IPS-20b (cell line): ENCODE measurements at regions not wholly inside any gene's neighbourhood (a gene's known extent, or its start where the extent isn't known, plus 50 kb on each side); places are given as distances from the start of the nearest gene placed in this dataset.
"Not testable (repeated sequence)": the region's sequence is repeated elsewhere in the genome, so short reads cannot be mapped to it uniquely, and the experiment has no call there.

Experiments
- H3K27ac ChIP-seq: one replicate; pipeline ENCODE4 v1.5.1; 2013; ENCODE audit warnings: low read length
- H3K27me3 ChIP-seq: 2 replicates; pipeline ENCODE4 v1.6.1; 2013; ENCODE audit warnings: mild to moderate bottlenecking, low read length, inconsistent platforms; ENCODE audit not compliant: insufficient read depth
- H3K36me3 ChIP-seq: 2 replicates; pipeline ENCODE4 v1.6.1; 2013; ENCODE audit warnings: low read depth, mild to moderate bottlenecking, inconsistent platforms, low read length, moderate library complexity; ENCODE audit not compliant: insufficient read depth
- H3K4me1 ChIP-seq: 2 replicates; pipeline ENCODE4 v1.6.1; 2013; ENCODE audit warnings: mild to moderate bottlenecking, control low read depth, inconsistent platforms, low read length, moderate library complexity; ENCODE audit not compliant: insufficient read depth
- H3K4me3 ChIP-seq: 2 replicates; pipeline ENCODE4 v1.5.1; 2013; ENCODE audit warnings: mild to moderate bottlenecking, low read length, inconsistent platforms
- H3K9ac ChIP-seq: 2 replicates; pipeline ENCODE4 v1.6.1; 2013; ENCODE audit warnings: low read depth, mild to moderate bottlenecking, inconsistent platforms, low read length, moderate library complexity
- H3K9me3 ChIP-seq: 2 replicates; pipeline ENCODE4 v1.6.1; 2013; ENCODE audit warnings: mild to moderate bottlenecking, low read depth, low read length, inconsistent platforms; ENCODE audit not compliant: insufficient read depth

DNA sequence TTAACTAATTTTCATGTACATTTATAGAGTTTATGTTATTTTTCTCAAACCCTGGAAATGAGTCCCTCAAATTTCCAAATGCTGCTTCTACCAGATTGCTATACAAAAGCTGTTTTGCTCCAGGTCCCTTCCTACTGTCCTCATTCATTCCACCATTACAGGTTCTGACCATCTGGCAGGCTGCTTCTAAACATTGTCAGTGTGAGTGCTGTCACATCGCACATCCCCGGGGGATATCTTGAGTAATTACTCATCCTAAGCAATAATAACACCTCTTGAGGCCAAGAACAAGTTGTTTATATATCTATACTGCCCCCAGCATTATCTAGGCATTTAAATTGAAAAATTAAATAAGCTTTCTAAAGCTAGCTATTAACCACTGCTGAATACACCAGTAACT is 1675.3 kb upstream of the CDH6 start:
- H3K4me3 ChIP-seq: no peak overlapping the region
- H3K27ac ChIP-seq: no peak overlapping the region
- no peak overlapping the region for H3K9ac ChIP-seq
- no peaks in the 10 kb centered on the region for H3K9me3 ChIP-seq
- H3K27me3 ChIP-seq: no peaks in the 10 kb centered on the region
- H3K36me3 ChIP-seq: no peaks in the 10 kb centered on the region
- no peaks in the 10 kb centered on the region for H3K4me1 ChIP-seq

DNA sequence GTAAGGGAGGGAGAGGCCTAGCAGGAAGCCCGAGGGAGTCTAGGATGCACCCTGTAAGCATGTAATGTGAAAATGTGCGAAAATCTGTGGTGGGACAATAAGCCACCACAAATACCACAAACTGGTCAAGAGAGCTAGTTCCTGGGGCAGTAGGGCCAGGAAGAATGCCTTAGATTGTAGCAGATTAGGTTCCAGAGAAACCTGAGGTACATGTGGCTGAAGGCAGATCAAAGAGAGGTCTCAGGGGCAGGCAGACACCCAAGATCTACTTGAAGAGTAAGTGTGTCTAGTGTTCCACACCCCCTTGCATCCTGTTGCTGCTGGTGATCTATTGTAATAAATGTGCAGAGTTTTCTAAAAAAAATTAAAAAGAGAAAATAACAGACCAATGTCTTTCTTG is 1677.3 kb upstream of the CDH6 start:
- H3K27me3 ChIP-seq: no peaks in the 10 kb centered on the region
- H3K36me3 ChIP-seq: no peaks in the 10 kb centered on the region
- H3K4me3 ChIP-seq: no peak overlapping the region
- no peak overlapping the region for H3K9ac ChIP-seq
- no peaks in the 10 kb centered on the region for H3K4me1 ChIP-seq
- no peaks in the 10 kb centered on the region for H3K9me3 ChIP-seq
- no peak overlapping the region for H3K27ac ChIP-seq

DNA sequence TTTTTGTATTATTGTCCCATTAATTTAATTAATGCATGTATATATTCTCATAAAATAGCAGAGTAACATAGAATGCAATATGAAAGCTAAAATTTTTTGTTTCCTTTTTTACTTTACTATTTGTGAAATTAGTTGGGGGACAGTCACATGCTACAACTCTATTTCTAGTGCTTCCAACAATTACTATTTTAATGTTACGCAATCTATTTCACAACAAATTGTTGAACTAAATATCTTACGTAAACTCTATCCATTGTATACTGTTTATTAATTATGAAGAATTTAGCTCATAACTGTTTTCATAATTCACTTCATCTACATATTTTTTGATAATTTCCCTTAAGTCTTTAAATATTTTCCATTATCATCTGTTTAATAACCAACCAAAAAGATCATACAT is 1685.4 kb upstream of the CDH6 start:
- Histone ChIP-seq H3K27ac (no peak overlapping the region), H3K4me1 (no peaks in the 10 kb centered on the region), H3K4me3 (no peak overlapping the region), H3K9me3 (no peaks in the 10 kb centered on the region), H3K9ac (no peak overlapping the region), H3K36me3 (no peaks in the 10 kb centered on the region), H3K27me3 (no peaks in the 10 kb centered on the region)

DNA sequence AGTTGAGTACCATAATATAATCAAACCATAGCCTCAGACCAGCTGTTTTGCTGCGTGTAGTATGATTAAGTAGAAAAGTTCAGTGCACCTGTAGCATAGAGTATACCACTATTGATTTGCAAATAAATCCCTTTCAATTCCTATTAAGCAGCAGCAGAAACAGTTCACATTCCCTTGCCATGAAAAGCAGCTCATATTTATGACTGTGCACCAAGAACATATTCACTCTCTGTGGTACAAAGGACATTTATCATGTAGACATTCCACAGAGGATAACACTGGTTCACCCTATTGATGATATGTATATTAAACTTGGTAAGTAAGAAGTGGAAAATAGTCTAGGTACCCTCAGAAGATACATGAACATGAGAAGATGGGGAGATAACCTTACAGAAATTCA is 1689.1 kb upstream of the CDH6 start:
- H3K4me3 ChIP-seq: no peak overlapping the region
- no peaks in the 10 kb centered on the region for H3K4me1 ChIP-seq
- H3K9ac ChIP-seq: no peak overlapping the region
- no peaks in the 10 kb centered on the region for H3K36me3 ChIP-seq
- H3K27ac ChIP-seq: no peak overlapping the region
- no peaks in the 10 kb centered on the region for H3K27me3 ChIP-seq
- no peaks in the 10 kb centered on the region; the same call in 1 of the 2 replicates for H3K9me3 ChIP-seq

- H3K4me1 ChIP-seq: no peaks in the 10 kb centered on the region
- H3K4me3 ChIP-seq: no peak overlapping the region
- H3K36me3 ChIP-seq: no peaks in the 10 kb centered on the region
- H3K27ac ChIP-seq: no peak overlapping the region
- H3K9ac ChIP-seq: no peak overlapping the region
- H3K27me3 ChIP-seq: no peaks in the 10 kb centered on the region
- peaks cover 16% of the 10 kb centered on the region for H3K9me3 ChIP-seq
These were observed 1694.6 kb upstream of the CDH6 start for GRCh38 chr5:29498860-29499259.

DNA sequence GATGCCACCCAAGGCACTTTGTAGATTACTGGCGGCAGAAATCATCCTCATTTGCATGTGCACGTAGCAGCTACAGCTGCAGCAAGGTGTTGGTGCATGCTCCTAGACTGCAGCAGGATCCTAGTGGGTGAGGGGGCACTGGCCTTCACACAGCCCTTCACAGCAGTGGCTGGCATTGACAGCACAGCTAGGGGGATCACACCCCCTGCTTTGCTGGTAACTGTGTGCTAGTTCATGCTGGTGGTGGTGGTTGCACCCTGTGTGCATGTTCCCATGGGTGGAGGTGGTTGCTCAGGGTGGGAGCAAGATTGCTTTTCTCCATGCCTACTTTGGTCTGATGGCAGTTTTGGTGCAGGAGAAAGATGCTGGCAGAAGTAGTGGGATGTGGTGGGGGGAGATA is 1695.1 kb upstream of the CDH6 start:
- Histone ChIP-seq H3K9me3 (peaks cover 16% of the 10 kb centered on the region), H3K4me3 (no peak overlapping the region)

DNA sequence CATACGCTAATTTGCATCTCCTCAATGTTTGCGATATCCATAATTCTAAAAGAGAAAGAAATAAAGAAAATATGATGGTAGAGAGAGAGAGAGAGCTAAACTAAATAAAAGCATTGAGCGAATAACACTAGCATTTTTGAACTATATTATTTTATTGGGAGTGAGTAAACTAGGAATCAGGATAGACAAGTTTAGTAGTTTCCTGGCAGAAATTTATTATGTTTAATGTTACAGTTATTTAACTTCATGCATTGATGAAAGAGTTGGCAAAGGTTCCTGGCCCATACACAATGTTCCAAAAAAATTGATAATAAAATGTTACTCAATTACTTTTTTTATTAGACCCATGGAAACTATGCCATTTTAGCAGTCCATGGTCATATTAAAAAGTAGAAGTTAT is 1708.2 kb upstream of the CDH6 start:
- Histone ChIP-seq H3K27ac (no peak overlapping the region), H3K9me3 (no peaks in the 10 kb centered on the region), H3K4me3 (no peak overlapping the region), H3K4me1 (no peaks in the 10 kb centered on the region), H3K27me3 (no peaks in the 10 kb centered on the region), H3K9ac (no peak overlapping the region), H3K36me3 (no peaks in the 10 kb centered on the region)

More for the DNA sequence above, 1695.1 kb upstream of the CDH6 start:
- Histone ChIP-seq H3K9ac (no peak overlapping the region), H3K4me1 (no peaks in the 10 kb centered on the region), H3K27ac (no peak overlapping the region), H3K36me3 (no peaks in the 10 kb centered on the region), H3K27me3 (no peaks in the 10 kb centered on the region)

GRCh38 chr5:29469581-29469980 is 1723.9 kb upstream of the CDH6 start:
- H3K27ac ChIP-seq: no peak overlapping the region
- no peak overlapping the region for H3K4me3 ChIP-seq
- no peak overlapping the region for H3K9ac ChIP-seq
- no peaks in the 10 kb centered on the region for H3K36me3 ChIP-seq
- H3K9me3 ChIP-seq: no peaks in the 10 kb centered on the region
- peaks cover 8% of the 10 kb centered on the region; the same call in 1 of the 2 replicates for H3K4me1 ChIP-seq
- H3K27me3 ChIP-seq: no peaks in the 10 kb centered on the region

DNA sequence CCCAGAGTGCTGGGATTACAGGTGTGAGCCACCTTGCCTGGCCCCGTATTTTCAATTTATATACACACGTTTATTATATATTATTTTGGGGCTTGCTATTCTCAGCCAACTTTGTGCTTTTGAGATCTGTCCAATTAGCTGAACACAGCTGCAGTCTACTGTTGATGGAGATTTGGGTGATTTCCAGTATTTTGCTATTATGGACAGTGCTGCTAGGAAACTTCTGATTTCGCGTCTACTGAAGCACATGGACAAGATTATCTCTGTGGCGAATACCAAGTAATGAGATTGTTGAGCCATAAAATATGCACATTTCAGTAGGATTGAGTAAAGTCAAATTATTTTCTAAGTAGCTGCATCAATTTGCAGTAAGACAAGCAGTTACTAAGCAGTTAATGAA is 1731.2 kb upstream of the CDH6 start:
- H3K9me3 ChIP-seq: no peaks in the 10 kb centered on the region
- H3K4me1 ChIP-seq: no peaks in the 10 kb centered on the region
- no peak overlapping the region for H3K4me3 ChIP-seq
- H3K27ac ChIP-seq: no peak overlapping the region
- H3K9ac ChIP-seq: no peak overlapping the region
- H3K27me3 ChIP-seq: no peaks in the 10 kb centered on the region
- no peaks in the 10 kb centered on the region for H3K36me3 ChIP-seq

GRCh38 chr5:29460971-29461559 is 1732.4 kb upstream of the CDH6 start:
- Histone ChIP-seq H3K4me3 (no peak overlapping the region), H3K9me3 (no peaks in the 10 kb centered on the region), H3K27ac (no peak overlapping the region), H3K27me3 (no peaks in the 10 kb centered on the region), H3K9ac (no peak overlapping the region), H3K36me3 (no peaks in the 10 kb centered on the region), H3K4me1 (no peaks in the 10 kb centered on the region)

DNA sequence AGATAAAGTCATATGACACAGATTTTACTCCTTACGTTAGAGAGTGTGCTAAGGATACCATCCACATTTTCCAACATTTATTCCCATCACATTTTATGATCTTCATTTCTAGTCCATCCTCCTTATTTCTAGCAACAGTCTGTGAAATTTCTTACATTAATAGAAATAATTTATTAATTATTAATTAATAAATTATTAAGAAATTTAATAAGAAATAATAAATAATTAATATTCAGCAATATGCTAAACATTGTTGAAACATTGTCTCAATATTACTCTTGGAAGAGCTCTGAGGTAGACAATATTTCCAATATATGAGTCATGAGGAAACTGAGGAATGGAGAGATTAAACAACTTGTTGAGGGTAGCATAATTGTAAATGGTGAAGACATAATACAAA is 1742.5 kb upstream of the CDH6 start:
- H3K4me3 ChIP-seq, H3K36me3 ChIP-seq, H3K9me3 ChIP-seq, H3K9ac ChIP-seq, H3K4me1 ChIP-seq, H3K27me3 ChIP-seq, H3K27ac ChIP-seq: not testable (repeated sequence)

DNA sequence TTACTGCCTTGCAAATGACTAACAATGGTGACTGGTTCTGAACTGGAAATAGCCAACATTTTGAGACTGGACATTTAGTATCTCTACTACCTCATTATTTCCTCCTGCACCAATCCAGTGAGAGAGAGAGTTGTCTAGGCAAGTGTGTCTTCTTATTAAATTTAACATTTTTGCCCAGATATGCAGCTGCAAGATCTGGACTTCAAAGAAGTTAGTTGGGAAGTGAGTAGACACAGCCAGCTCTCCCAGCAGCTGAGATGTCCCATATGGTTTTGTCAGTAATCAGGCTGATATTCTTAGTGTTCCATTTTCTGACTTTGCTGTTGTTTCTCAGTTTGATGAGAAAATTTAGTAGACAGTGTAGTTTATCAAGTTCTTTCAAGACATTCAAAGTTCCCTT is 1778.8 kb upstream of the CDH6 start:
- Histone ChIP-seq H3K27ac (no peak overlapping the region), H3K4me1 (no peaks in the 10 kb centered on the region), H3K9ac (no peak overlapping the region), H3K27me3 (no peaks in the 10 kb centered on the region), H3K4me3 (no peak overlapping the region), H3K36me3 (no peaks in the 10 kb centered on the region), H3K9me3 (no peaks in the 10 kb centered on the region)

GRCh38 chr5:29412979-29413378 is 1780.5 kb upstream of the CDH6 start:
- no peak overlapping the region for H3K4me3 ChIP-seq

More at GRCh38 chr5:29412979-29413378, 1780.5 kb upstream of the CDH6 start:
- Histone ChIP-seq H3K36me3 (no peaks in the 10 kb centered on the region), H3K9ac (no peak overlapping the region), H3K4me1 (no peaks in the 10 kb centered on the region), H3K27ac (no peak overlapping the region), H3K9me3 (no peaks in the 10 kb centered on the region), H3K27me3 (no peaks in the 10 kb centered on the region)
